ENCODE measurements at regions not wholly inside any gene's neighbourhood (a gene's known extent, or its start where the extent isn't known, plus 50 kb on each side); places are given as distances from the start of the nearest gene placed in this dataset.

- Histone ChIP-seq H3K23ac (ENCODE audit: insufficient read length, low read depth, low read length) (no peak overlapping the region), H2AK5ac (ENCODE audit: insufficient read length, low read length) (no peak overlapping the region), H4K20me1 (ENCODE audit: control insufficient read depth, insufficient read depth, insufficient read length) (no peaks in the 10 kb centered on the region), H3K27ac (ENCODE audit: insufficient read length, low read depth, low read length) (no peak overlapping the region), H3K56ac (ENCODE audit: insufficient read length, low read depth, low read length) (no peak overlapping the region), H3T11ph (ENCODE audit: low read length) (no peak overlapping the region), H3K27me3 (ENCODE audit: insufficient read depth, low read length) (no peaks in the 10 kb centered on the region), H3K9ac (ENCODE audit: extremely low read depth, insufficient read length, low read length) (no peak overlapping the region), H3K23me2 (ENCODE audit: insufficient read length, low read depth, low read length, poor library complexity, severe bottlenecking) (no peaks in the 10 kb centered on the region), H3K4me1 (ENCODE audit: insufficient read depth, low read length) (no peaks in the 10 kb centered on the region), H2BK120ac (ENCODE audit: low read depth, low read length, poor library complexity, severe bottlenecking) (no peak overlapping the region), H3K18ac (ENCODE audit: insufficient read length, low read depth, low read length) (no peak overlapping the region), H3K79me2 (ENCODE audit: insufficient read depth, low read length) (no peaks in the 10 kb centered on the region), H4K91ac (ENCODE audit: insufficient read length, low read depth, low read length) (no peak overlapping the region), H2BK20ac (ENCODE audit: low read depth, low read length, poor library complexity, severe bottlenecking) (no peak overlapping the region), H4K5ac (ENCODE audit: insufficient read length, low read depth, low read length) (no peak overlapping the region), H3K9me3 (ENCODE audit: control insufficient read depth, low read depth, low read length) (no peaks in the 10 kb centered on the region), H3K79me1 (ENCODE audit: insufficient read depth, low read depth, low read length, poor library complexity, severe bottlenecking) (no peaks in the 10 kb centered on the region), H3K4ac (ENCODE audit: low read depth, low read length) (no peak overlapping the region), H2BK5ac (ENCODE audit: insufficient read length, low read length) (no peak overlapping the region), H3K14ac (ENCODE audit: insufficient read depth, low read length) (no peak overlapping the region), H2BK12ac (ENCODE audit: insufficient read length, low read depth, low read length) (no peak overlapping the region), H4K8ac (replicated peaks; ENCODE audit: insufficient read length, low read depth, low read length) (no peak overlapping the region), H2AFZ (ENCODE audit: low read length) (no peak overlapping the region), H2BK15ac (ENCODE audit: low read depth, low read length) (no peak overlapping the region), H3K4me2 (ENCODE audit: insufficient read depth, insufficient read length, low read length) (no peak overlapping the region)
- H3K4me3 Mint-ChIP-seq: no peak overlapping the region
- no peak for DNase-seq
- no peaks in the 10 kb centered on the region for H3K36me3 Mint-ChIP-seq (ENCODE audit: insufficient read depth in 1 of 3, low read depth in 3 of 3)
- TF ChIP-seq CTCF (conservative IDR thresholded peaks at IDR 0.05): no peak
- no peaks in the 10 kb centered on the region for H3K27me3 Mint-ChIP-seq (ENCODE audit: low read depth)
- no peak overlapping the region for H3K27ac Mint-ChIP-seq
- H3K9me3 Mint-ChIP-seq: peaks cover 1% of the 10 kb centered on the region in 2 experiments; a peak in 1 of 5 replicates
- WGBS (ENCODE audit: extremely low coverage, insufficient read length, low lambda C conversion rate): no CpG with 5 or more reads among the region's 1 CpG
- no peaks in the 10 kb centered on the region for H3K4me1 Mint-ChIP-seq
These were observed 203.6 kb downstream of the CGGBP1 start for GRCh38 chr3:87855211-87855610.

Measured in H9 (cell line).